GM12891 (cell line): ENCODE measurements at regions not wholly inside any gene's neighbourhood (a gene's known extent, or its start where the extent isn't known, plus 50 kb on each side); places are given as distances from the start of the nearest gene placed in this dataset.

Source experiments
- PAX5 ChIP-seq: IDR thresholded peaks from 2 replicates; pipeline ENCODE4 v1.6.1; 2011; ENCODE audit warnings: low read length, moderate library complexity, mild to moderate bottlenecking; ENCODE audit not compliant: insufficient read depth, severe bottlenecking
- POLR2A ChIP-seq: IDR thresholded peaks from 2 replicates; pipeline ENCODE4 v1.6.1; 2011; ENCODE audit warnings: low read depth, low read length, control low read depth
- POLR2AphosphoS5 ChIP-seq: IDR thresholded peaks from 2 replicates; pipeline ENCODE4 v1.6.1; 2011; ENCODE audit warnings: low read depth, low read length, control low read depth
- POU2F2 ChIP-seq: IDR thresholded peaks from 2 replicates; pipeline ENCODE4 v1.6.1; 2011; ENCODE audit warnings: low read depth, mild to moderate bottlenecking, control low read depth, low read length, moderate library complexity
- SPI1 ChIP-seq: IDR thresholded peaks from 2 replicates; pipeline ENCODE4 v1.6.1; 2011; ENCODE audit warnings: low read depth, low read length, control low read depth
- TAF1 ChIP-seq: IDR thresholded peaks from 2 replicates; pipeline ENCODE4 v1.6.1; 2011; ENCODE audit warnings: low read depth, low read length, control low read depth

- TF ChIP-seq TAF1 (no peak), SPI1 (no peak), POLR2AphosphoS5 (no peak), POLR2A (no peak), POU2F2 (no peak), PAX5 (no peak)
Measured at GRCh38 chr9:23423999-23424398, 402.0 kb downstream of the ELAVL2 start.
